Endothelial cell of umbilical vein (primary cell): ENCODE measurements at regions not wholly inside any gene's neighbourhood (a gene's known extent, or its start where the extent isn't known, plus 50 kb on each side); places are given as distances from the start of the nearest gene placed in this dataset.
A peak's percentile ranks its signal among the peaks of the same experiment; 100 is the strongest.

ENCODE experiments used
- BruUV-seq: library from RNA; stranded (reverse); fragments of 400-500 nt; replicated peaks from 2 replicates; lab custom pipeline; 2021; lab: Mats Ljungman, UMichigan
- CTCF ChIA-PET: fragments of 300-600, 350-600 bp; sonication (Branson Sonifier 250); formaldehyde crosslinking; loops from one replicate; lab custom pipeline; 2021; ENCODE audit warnings: antibody characterized with exemption, inconsistent platforms; lab: Charles Lee
- POLR2A ChIA-PET: fragments of 300-600, 350-600 bp; sonication (Branson Sonifier 250); formaldehyde crosslinking; loops from one replicate; lab custom pipeline; 2021; ENCODE audit warnings: antibody characterized with exemption, inconsistent platforms; lab: Charles Lee
- DNase-seq: peaks from one replicate; pipeline ENCODE4 v3.0.0-alpha.2; 2011; ENCODE audit warnings: low read depth, low spot score
- FAIRE-seq: peaks from 2 replicates; lab custom pipeline; 2011; peaks lifted over from hg19 to GRCh38; lab: Jason Lieb, UNC
- H2AFZ ChIP-seq: 2 replicates; pipeline ENCODE4 v1.6.0; 2012; ENCODE audit warnings: low read depth, low read length, control low read depth, inconsistent platforms
- H3K27ac ChIP-seq: 2 replicates; pipeline ENCODE4 v1.5.1; 2011; ENCODE audit warnings: low read depth, mild to moderate bottlenecking, control low read depth, low read length, moderate library complexity; ENCODE audit not compliant: insufficient read depth
- H3K27me3 ChIP-seq, 2 experiments: 2 replicates each; pipeline versions ENCODE4 v1.6.0 to v1.6.1; 2011; ENCODE audit warnings: low read length in 2 of 2, mixed read lengths in 1 of 2; ENCODE audit not compliant: control insufficient read depth in 2 of 2, insufficient read depth in 2 of 2
- H3K36me3 ChIP-seq, 2 experiments: 2 replicates in 1 of 2; 3 replicates in 1 of 2; pipeline ENCODE4 v1.5.1; 2011; ENCODE audit warnings: low read length in 2 of 2, mild to moderate bottlenecking in 1 of 2, moderate library complexity in 1 of 2; ENCODE audit not compliant: control insufficient read depth in 2 of 2, insufficient read depth in 2 of 2; ENCODE audit errors: extremely low read depth in 1 of 2
- H3K4me1 ChIP-seq: 3 replicates; pipeline ENCODE4 v1.5.1; 2011; ENCODE audit warnings: mild to moderate bottlenecking, low read length; ENCODE audit not compliant: control insufficient read depth, insufficient read depth; ENCODE audit errors: extremely low read depth
- H3K4me2 ChIP-seq: 2 replicates; pipeline ENCODE4 v1.6.1; 2011; ENCODE audit warnings: low read length, control low read depth, mixed read lengths; ENCODE audit not compliant: insufficient read depth
- H3K4me3 ChIP-seq, 3 experiments: fragments of 200-600 bp in 1 of 3; sonication (generic), shearing (Covaris generic) in 1 of 3; replicated peaks in 1 of 3; 2 replicates each; pipeline ENCODE4 v1.5.1; 2011 to 2016; ENCODE audit warnings: control low read depth in 3 of 3, low read length in 3 of 3, mild to moderate bottlenecking in 2 of 3, inconsistent platforms in 1 of 3, low read depth in 1 of 3, moderate library complexity in 1 of 3; ENCODE audit not compliant: insufficient read depth in 1 of 3
- H3K79me2 ChIP-seq: 2 replicates; pipeline ENCODE4 v1.6.0; 2012; ENCODE audit warnings: low read length, inconsistent platforms; ENCODE audit not compliant: control insufficient read depth, insufficient read depth
- H3K9ac ChIP-seq: replicated peaks from 2 replicates; pipeline ENCODE3; 2011; ENCODE audit warnings: low read length, control low read depth; ENCODE audit not compliant: insufficient read depth; ENCODE audit errors: extremely low read depth
- H3K9me1 ChIP-seq: replicated peaks from 3 replicates; pipeline ENCODE4 v1.6.0; 2011; ENCODE audit warnings: mild to moderate bottlenecking, low read length; ENCODE audit not compliant: control insufficient read depth, insufficient read depth; ENCODE audit errors: extremely low read depth
- H3K9me3 ChIP-seq: replicated peaks from 2 replicates; pipeline ENCODE4 v1.5.1; 2012; ENCODE audit warnings: low read length, inconsistent platforms; ENCODE audit not compliant: control insufficient read depth, insufficient read depth
- H4K20me1 ChIP-seq: replicated peaks from 2 replicates; pipeline ENCODE3; 2011; ENCODE audit warnings: mild to moderate bottlenecking, low read length; ENCODE audit not compliant: control insufficient read depth, insufficient read depth; ENCODE audit errors: extremely low read depth
- EZH2 ChIP-seq: IDR thresholded peaks from 2 replicates; pipeline ENCODE4 v1.6.1; 2012; ENCODE audit warnings: borderline replicate concordance, low read depth, mild to moderate bottlenecking, moderate library complexity, low read length, inconsistent platforms; ENCODE audit not compliant: severe bottlenecking
- FOS ChIP-seq: IDR thresholded peaks from 2 replicates; pipeline ENCODE4 v1.6.1; 2011; ENCODE audit warnings: mild to moderate bottlenecking, low read length, moderate library complexity, borderline replicate concordance; ENCODE audit not compliant: insufficient read depth
- GATA2 ChIP-seq: IDR thresholded peaks from 2 replicates; pipeline ENCODE4 v1.7.0; 2011; ENCODE audit warnings: low read depth, mild to moderate bottlenecking, moderate library complexity, mixed read lengths, low read length; ENCODE audit not compliant: insufficient read length, insufficient read depth
- JUN ChIP-seq: IDR thresholded peaks from 2 replicates; pipeline ENCODE4 v1.6.1; 2011; ENCODE audit warnings: borderline replicate concordance, low read depth; ENCODE audit not compliant: insufficient read length, insufficient read depth
- MYC ChIP-seq: IDR thresholded peaks from one replicate; pipeline ENCODE4 v1.6.1; 2011; ENCODE audit warnings: mild to moderate bottlenecking, low read depth, low read length
- POLR2AphosphoS5 ChIP-seq: IDR thresholded peaks from 2 replicates; pipeline ENCODE4 v1.6.1; 2012; ENCODE audit warnings: low read depth, mild to moderate bottlenecking, control low read depth, low read length, moderate library complexity; ENCODE audit not compliant: insufficient read depth
- dilution Hi-C: fragments of 300-500 bp; cut with MboI; formaldehyde crosslinking; loops from one replicate; pipeline ENCODE4 v1.15.0; 2019; ENCODE audit warnings: low sequenced_read_pairs; ENCODE audit not compliant: extremely low pct_ligation_motif_present
- intact Hi-C: fragments of 100-400 bp; cut with micrococcal nuclease; formaldehyde crosslinking; loops from one replicate; pipeline ENCODE4 v1.10.0; 2022
- TF ChIP-seq, protein P1 (sequence below): IDR thresholded peaks from 2 replicates; pipeline ENCODE4 v1.6.1; 2011; ENCODE audit not compliant: insufficient read depth, insufficient read length
- TF ChIP-seq, protein P2 (sequence below), 2 donors: IDR thresholded peaks; 1 replicate in 1 of 2; 2 replicates in 1 of 2; pipeline ENCODE4 v1.5.1; 2011; ENCODE audit warnings: low read length in 2 of 2, mild to moderate bottlenecking in 2 of 2, moderate library complexity in 2 of 2, control low read depth in 1 of 2, inconsistent platforms in 1 of 2, low read depth in 1 of 2; ENCODE audit not compliant: insufficient read depth in 1 of 2; ENCODE audit errors: extremely low read depth in 1 of 2

DNA sequence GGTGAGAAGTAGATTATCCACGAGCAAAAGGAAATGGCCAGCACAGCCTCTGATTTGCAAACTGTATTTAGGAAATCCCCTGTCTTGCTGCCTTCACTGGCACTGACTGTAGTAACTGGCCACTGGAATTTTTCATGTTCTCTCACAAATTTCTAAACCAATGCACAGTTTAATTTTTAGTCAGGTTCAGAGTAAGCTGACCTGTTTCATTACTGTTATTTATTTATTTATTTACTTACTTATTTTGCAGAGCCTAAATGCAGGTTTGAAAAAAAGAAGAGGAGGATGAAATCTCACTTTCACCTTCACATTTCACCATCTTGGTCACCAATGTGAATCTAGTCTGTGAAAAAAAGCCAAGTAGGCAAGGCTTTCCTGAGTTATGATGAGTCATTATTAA lies 291.0 kb downstream of the PLOD2 start:
- H3K4me3 ChIP-seq: no peak overlapping the region
- no peaks in the 10 kb centered on the region for H3K9me1 ChIP-seq
- ChIA-PET CTCF (interaction anchor here (1.0 kb wide), 2 partner anchors 15 to 457 kb away, joined by 3 read pairs; no protein-coding TSS in a partner anchor), POLR2A (no interaction called here)
- no peak for TF ChIP-seq MYC
- TF ChIP-seq FOS: peak; percentile 5
- dilution Hi-C loops (no loop called here), intact Hi-C loops (no loop called here)
- H3K27ac ChIP-seq: no peak overlapping the region
- no TSS peak for BruUV-seq
- no peak for FAIRE-seq
- no peaks in the 10 kb centered on the region for H4K20me1 ChIP-seq
- no peaks in the 10 kb centered on the region for H3K4me1 ChIP-seq
- H3K79me2 ChIP-seq: no peaks in the 10 kb centered on the region
- H2AFZ ChIP-seq: no peak overlapping the region
- H3K36me3 ChIP-seq: no peaks in the 10 kb centered on the region
- no peaks in the 10 kb centered on the region for H3K9me3 ChIP-seq
- no peaks in the 10 kb centered on the region for H3K27me3 ChIP-seq
- H3K4me2 ChIP-seq: no peak overlapping the region
- no peak for DNase-seq
- no peak overlapping the region for H3K9ac ChIP-seq

DNA sequence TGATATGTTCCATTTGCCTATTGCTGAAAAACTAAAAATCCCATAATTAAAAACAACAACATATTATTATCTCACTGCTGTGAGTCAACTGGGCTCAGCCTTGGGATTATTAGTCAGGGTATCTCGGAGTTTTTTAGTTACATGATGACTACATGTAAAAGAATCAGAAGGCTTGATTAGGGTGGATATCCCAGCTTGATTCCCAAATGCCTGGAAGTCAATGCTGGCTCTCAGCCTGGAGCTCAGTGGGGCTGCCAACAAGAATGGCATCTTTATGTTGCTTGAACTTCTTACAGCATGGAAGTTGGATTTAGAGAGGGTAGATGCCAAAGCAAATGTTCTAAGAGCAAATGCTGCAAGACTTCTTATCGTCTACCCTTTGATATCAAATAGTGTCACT lies 278.5 kb downstream of the PLOD2 start:
- no peak for FAIRE-seq
- TF ChIP-seq JUN: no peak
- TF ChIP-seq, protein P1, sequence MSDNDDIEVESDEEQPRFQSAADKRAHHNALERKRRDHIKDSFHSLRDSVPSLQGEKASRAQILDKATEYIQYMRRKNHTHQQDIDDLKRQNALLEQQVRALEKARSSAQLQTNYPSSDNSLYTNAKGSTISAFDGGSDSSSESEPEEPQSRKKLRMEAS: no peak
- no peak for TF ChIP-seq GATA2
- TF ChIP-seq MYC: no peak
- no peak for TF ChIP-seq FOS
- TF ChIP-seq, protein P2, sequence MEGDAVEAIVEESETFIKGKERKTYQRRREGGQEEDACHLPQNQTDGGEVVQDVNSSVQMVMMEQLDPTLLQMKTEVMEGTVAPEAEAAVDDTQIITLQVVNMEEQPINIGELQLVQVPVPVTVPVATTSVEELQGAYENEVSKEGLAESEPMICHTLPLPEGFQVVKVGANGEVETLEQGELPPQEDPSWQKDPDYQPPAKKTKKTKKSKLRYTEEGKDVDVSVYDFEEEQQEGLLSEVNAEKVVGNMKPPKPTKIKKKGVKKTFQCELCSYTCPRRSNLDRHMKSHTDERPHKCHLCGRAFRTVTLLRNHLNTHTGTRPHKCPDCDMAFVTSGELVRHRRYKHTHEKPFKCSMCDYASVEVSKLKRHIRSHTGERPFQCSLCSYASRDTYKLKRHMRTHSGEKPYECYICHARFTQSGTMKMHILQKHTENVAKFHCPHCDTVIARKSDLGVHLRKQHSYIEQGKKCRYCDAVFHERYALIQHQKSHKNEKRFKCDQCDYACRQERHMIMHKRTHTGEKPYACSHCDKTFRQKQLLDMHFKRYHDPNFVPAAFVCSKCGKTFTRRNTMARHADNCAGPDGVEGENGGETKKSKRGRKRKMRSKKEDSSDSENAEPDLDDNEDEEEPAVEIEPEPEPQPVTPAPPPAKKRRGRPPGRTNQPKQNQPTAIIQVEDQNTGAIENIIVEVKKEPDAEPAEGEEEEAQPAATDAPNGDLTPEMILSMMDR (IDR thresholded peaks at IDR 0.05; ENCODE audit: extremely low read depth in 1 of 2, insufficient read depth in 1 of 2, low read depth in 1 of 2, low read length in 2 of 2): no peak
- no peak for TF ChIP-seq EZH2
- TF ChIP-seq POLR2AphosphoS5: no peak

More for the DNA sequence above, 278.5 kb downstream of the PLOD2 start:
- H3K9ac ChIP-seq: no peak overlapping the region
- H3K4me1 ChIP-seq: no peaks in the 10 kb centered on the region
- H3K27me3 ChIP-seq: no peaks in the 10 kb centered on the region
- ChIA-PET CTCF (no interaction called here), POLR2A (no interaction called here)
- H3K36me3 ChIP-seq: no peaks in the 10 kb centered on the region
- H3K9me1 ChIP-seq: no peaks in the 10 kb centered on the region
- H3K79me2 ChIP-seq: no peaks in the 10 kb centered on the region
- intact Hi-C loops (no loop called here), dilution Hi-C loops (no loop called here)
- no peak for DNase-seq
- H3K9me3 ChIP-seq: no peaks in the 10 kb centered on the region
- no peak overlapping the region for H2AFZ ChIP-seq
- BruUV-seq: no TSS peak
- no peak overlapping the region for H3K4me2 ChIP-seq
- no peaks in the 10 kb centered on the region for H4K20me1 ChIP-seq
- no peak overlapping the region for H3K4me3 ChIP-seq
- H3K27ac ChIP-seq: no peak overlapping the region
